Brain microvascular endothelial cell (primary cell): ENCODE measurements at regions not wholly inside any gene's neighbourhood (a gene's known extent, or its start where the extent isn't known, plus 50 kb on each side); places are given as distances from the start of the nearest gene placed in this dataset.

ENCODE experiments used
- DNase-seq: peaks from one replicate; pipeline ENCODE4 v3.0.0-alpha.2; 2020
- H3K27ac ChIP-seq: fragments of 250-450 bp; sonication (Bioruptor Pico); 2 replicates; pipeline ENCODE4 v1.5.1; 2020; ENCODE audit warnings: mild to moderate bottlenecking, moderate library complexity
- H3K27me3 ChIP-seq: fragments of 250-450 bp; sonication (Bioruptor Pico); replicated peaks from 2 replicates; pipeline ENCODE4 v1.5.1; 2020; ENCODE audit warnings: mild to moderate bottlenecking
- H3K36me3 ChIP-seq: fragments of 250-450 bp; sonication (Bioruptor Pico); replicated peaks from 2 replicates; pipeline ENCODE4 v1.5.1; 2020; ENCODE audit warnings: mild to moderate bottlenecking
- H3K4me3 ChIP-seq: 2 replicates; pipeline ENCODE4 v1.5.1; 2011; ENCODE audit warnings: low read depth, mild to moderate bottlenecking, control low read depth, low read length, moderate library complexity
- CTCF ChIP-seq: IDR thresholded peaks from 2 replicates; pipeline ENCODE4 v1.5.1; 2011; ENCODE audit warnings: low read depth, mild to moderate bottlenecking, moderate library complexity, low read length, control low read depth, inconsistent platforms; ENCODE audit errors: missing control alignments
- in situ Hi-C: cut with HindIII; loops from 2 replicates; pipeline ENCODE4 v1.10.0; 2017; ENCODE audit warnings: low sequenced_read_pairs, low pct_ligation_motif_present

GRCh38 chr3:82364827-82365226 lies 603.4 kb upstream of the GBE1 start:
- DNase-seq, result no peak
- TF ChIP-seq CTCF, result no peak
- Histone ChIP-seq H3K27ac (no peak overlapping the region), H3K27me3 (no peaks in the 10 kb centered on the region), H3K4me3 (no peak overlapping the region), H3K36me3 (no peaks in the 10 kb centered on the region)
- in situ Hi-C loops, result no loop called here

- in situ Hi-C loops, result no loop called here
- DNase-seq, result no peak
- Histone ChIP-seq H3K27ac (no peak overlapping the region), H3K4me3 (no peak overlapping the region), H3K27me3 (no peaks in the 10 kb centered on the region), H3K36me3 (no peaks in the 10 kb centered on the region)
- TF ChIP-seq CTCF, result no peak
Observed at GRCh38 chr3:82363131-82363530, 601.7 kb upstream of the GBE1 start.

- DNase-seq, result no peak
- Histone ChIP-seq H3K4me3 (no peak overlapping the region), H3K27me3 (no peaks in the 10 kb centered on the region), H3K27ac (no peak overlapping the region), H3K36me3 (no peaks in the 10 kb centered on the region)
- in situ Hi-C loops, result no loop called here
- TF ChIP-seq CTCF, result no peak
Observed at GRCh38 chr3:82355228-82355627, 593.8 kb upstream of the GBE1 start.

GRCh38 chr3:82354228-82354627 lies 592.8 kb upstream of the GBE1 start:
- in situ Hi-C loops, result no loop called here
- Histone ChIP-seq H3K27me3 (no peaks in the 10 kb centered on the region), H3K27ac (no peak overlapping the region), H3K4me3 (no peak overlapping the region), H3K36me3 (no peaks in the 10 kb centered on the region)
- no peak for TF ChIP-seq CTCF
- DNase-seq, result no peak

- Histone ChIP-seq H3K4me3 (no peak overlapping the region), H3K27me3 (no peaks in the 10 kb centered on the region), H3K27ac (no peak overlapping the region), H3K36me3 (no peaks in the 10 kb centered on the region)
- no peak for DNase-seq
- TF ChIP-seq CTCF, result no peak
- in situ Hi-C loops, result no loop called here
Observed at GRCh38 chr3:82353306-82354171, 592.1 kb upstream of the GBE1 start.

GRCh38 chr3:82347585-82347984 lies 586.1 kb upstream of the GBE1 start:
- Histone ChIP-seq H3K27me3 (no peaks in the 10 kb centered on the region), H3K36me3 (no peaks in the 10 kb centered on the region), H3K27ac (no peak overlapping the region), H3K4me3 (no peak overlapping the region)
- in situ Hi-C loops, result no loop called here
- no peak for DNase-seq
- no peak for TF ChIP-seq CTCF
